ENCODE measurements at regions not wholly inside any gene's neighbourhood (a gene's known extent, or its start where the extent isn't known, plus 50 kb on each side); places are given as distances from the start of the nearest gene placed in this dataset.

- no peak for TF ChIP-seq SP1 (IDR thresholded peaks at IDR 0.05; ENCODE audit: low read depth)
Measured at GRCh38 chr9:18056269-18056992, 417.5 kb upstream of the ADAMTSL1 start (continued).

GRCh38 chr9:18056993-18057369, 417.0 kb upstream of the ADAMTSL1 start:
- no peaks in the 10 kb centered on the region for H3K4me1 ChIP-seq (ENCODE audit: control insufficient read depth in 1 of 2, insufficient read depth in 2 of 2, low read length in 2 of 2)
- DNase-seq (ENCODE audit: low read depth, low spot score): no peak
- no peaks in the 10 kb centered on the region for H3K36me3 ChIP-seq (ENCODE audit: control insufficient read depth in 1 of 2, insufficient read depth in 2 of 2, low read length in 2 of 2)
- H3K27me3 ChIP-seq (ENCODE audit: insufficient read depth, low read length): no peaks in the 10 kb centered on the region
- no TSS peak for BruUV-seq (replicated peaks)
- ChIA-PET CTCF (no interaction called here), RAD21 (ENCODE audit: low non-redundant PET in 1 of 2, low total read pairs in 2 of 2, uncharacterized antibody in 2 of 2, unreplicated experiment in 2 of 2) (no interaction called here), POLR2A (no interaction called here)
- H3K9me2 ChIP-seq (ENCODE audit: insufficient read depth): no peaks in the 10 kb centered on the region
- H3K79me2 ChIP-seq (ENCODE audit: insufficient read depth, low read length): no peaks in the 10 kb centered on the region
- no peak overlapping the region for H3K4me2 ChIP-seq (ENCODE audit: low read length)
- no peak for TF ChIP-seq ELF1 (IDR thresholded peaks at IDR 0.05; ENCODE audit: borderline replicate concordance, low read depth)
- TF ChIP-seq SP1 (IDR thresholded peaks at IDR 0.05; ENCODE audit: low read depth): no peak
- TF ChIP-seq ZBTB33 (IDR thresholded peaks at IDR 0.05; ENCODE audit: extremely low read depth, insufficient replicate concordance, low read length): no peak
- TF ChIP-seq CTCF (IDR thresholded peaks at IDR 0.05 in 2 of 3, conservative IDR thresholded peaks at IDR 0.05 in 1 of 3; ENCODE audit: borderline replicate concordance in 1 of 3, insufficient read depth in 1 of 3, low read depth in 2 of 3, low read length in 2 of 3): no peak
- no peak for TF ChIP-seq EZH2phosphoT487 (IDR thresholded peaks at IDR 0.05; ENCODE audit: borderline replicate concordance)
- no peak for TF ChIP-seq YY1 (IDR thresholded peaks at IDR 0.05; ENCODE audit: extremely low read depth, insufficient replicate concordance, low read depth, low read length)
- no peak for TF ChIP-seq REST (IDR thresholded peaks at IDR 0.05; ENCODE audit: low read depth)
- TF ChIP-seq SRF (IDR thresholded peaks at IDR 0.05; ENCODE audit: low read depth): no peak
- TF ChIP-seq POLR2AphosphoS5 (IDR thresholded peaks at IDR 0.05; ENCODE audit: low read depth, low read length): no peak
- TF ChIP-seq CEBPB (IDR thresholded peaks at IDR 0.05; ENCODE audit: low read depth): no peak
- no peak for TF ChIP-seq FOSL1 (IDR thresholded peaks at IDR 0.05; ENCODE audit: low read depth)
- no peak for TF ChIP-seq TCF7L2 (IDR thresholded peaks at IDR 0.05; ENCODE audit: borderline replicate concordance, extremely low read depth, insufficient read depth, insufficient read length)
- no peak for TF ChIP-seq SIN3A (IDR thresholded peaks at IDR 0.05; ENCODE audit: low read depth)
- H2AFZ ChIP-seq (ENCODE audit: low read depth, low read length, poor library complexity, severe bottlenecking): no peak overlapping the region
- H3K9ac ChIP-seq (ENCODE audit: low read length): no peak overlapping the region
- intact Hi-C loops (cut with micrococcal nuclease): no loop called here
- H4K20me1 ChIP-seq (ENCODE audit: insufficient read depth): no peaks in the 10 kb centered on the region
- peaks cover 0 to 8% of the 10 kb centered on the region in 2 experiments; a peak in 1 of 4 replicates for H3K9me3 ChIP-seq (ENCODE audit: control insufficient read depth in 1 of 2, insufficient read depth in 1 of 2, low read depth in 1 of 2, low read length in 2 of 2)
- ATAC-seq: no peak
- no peak overlapping the region for H3K27ac ChIP-seq (ENCODE audit: low read depth, low read length)
- no peak overlapping the region for H3K4me3 ChIP-seq (replicated peaks in 1 of 2; ENCODE audit: low read depth in 1 of 2, low read length in 2 of 2)
